ENCODE measurements at regions not wholly inside any gene's neighbourhood (a gene's known extent, or its start where the extent isn't known, plus 50 kb on each side); places are given as distances from the start of the nearest gene placed in this dataset.

DNA sequence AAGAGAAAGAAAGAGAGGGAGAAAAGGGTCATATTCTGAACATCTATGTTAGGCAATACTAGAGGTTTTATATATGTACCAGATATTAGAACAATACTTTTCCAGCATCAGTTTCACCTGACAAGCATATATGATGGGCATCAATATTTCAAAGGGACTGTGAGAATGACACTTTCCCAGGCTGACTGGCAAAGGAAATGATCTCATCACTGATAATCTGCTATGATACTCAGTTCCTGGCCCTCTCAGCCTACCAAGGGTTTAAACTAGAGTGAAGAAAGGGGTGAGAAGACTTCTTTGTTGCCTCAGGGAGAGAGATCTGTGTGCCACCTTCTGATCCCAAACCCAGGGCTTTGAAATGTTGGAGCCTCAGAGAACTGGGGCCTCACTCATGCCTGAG is 183.5 kb downstream of the TTC8 start:
- no peak overlapping the region for H3K9ac ChIP-seq
- H2AFZ ChIP-seq (ENCODE audit: low read depth) = no peak overlapping the region
- H3K36me3 ChIP-seq (ENCODE audit: insufficient read depth) = no peaks in the 10 kb centered on the region
- no peaks in the 10 kb centered on the region for H3K4me1 ChIP-seq (ENCODE audit: low read depth, poor library complexity, severe bottlenecking)
- no peak overlapping the region for H3K4me3 ChIP-seq (IDR thresholded peaks at IDR 0.05; ENCODE audit: insufficient read depth, low read depth, low read length)
- H3K27ac ChIP-seq = no peak overlapping the region
- H3K27me3 ChIP-seq (ENCODE audit: insufficient read depth, low read depth) = no peaks in the 10 kb centered on the region
- TF ChIP-seq CTCF (conservative IDR thresholded peaks at IDR 0.05; ENCODE audit: low read depth, low read length) = no peak
- no peak overlapping the region for H3K4me2 ChIP-seq
- H3K79me2 ChIP-seq (ENCODE audit: insufficient read depth, low read depth) = no peaks in the 10 kb centered on the region
- no peaks in the 10 kb centered on the region for H4K20me1 ChIP-seq (ENCODE audit: insufficient read depth)

DNA sequence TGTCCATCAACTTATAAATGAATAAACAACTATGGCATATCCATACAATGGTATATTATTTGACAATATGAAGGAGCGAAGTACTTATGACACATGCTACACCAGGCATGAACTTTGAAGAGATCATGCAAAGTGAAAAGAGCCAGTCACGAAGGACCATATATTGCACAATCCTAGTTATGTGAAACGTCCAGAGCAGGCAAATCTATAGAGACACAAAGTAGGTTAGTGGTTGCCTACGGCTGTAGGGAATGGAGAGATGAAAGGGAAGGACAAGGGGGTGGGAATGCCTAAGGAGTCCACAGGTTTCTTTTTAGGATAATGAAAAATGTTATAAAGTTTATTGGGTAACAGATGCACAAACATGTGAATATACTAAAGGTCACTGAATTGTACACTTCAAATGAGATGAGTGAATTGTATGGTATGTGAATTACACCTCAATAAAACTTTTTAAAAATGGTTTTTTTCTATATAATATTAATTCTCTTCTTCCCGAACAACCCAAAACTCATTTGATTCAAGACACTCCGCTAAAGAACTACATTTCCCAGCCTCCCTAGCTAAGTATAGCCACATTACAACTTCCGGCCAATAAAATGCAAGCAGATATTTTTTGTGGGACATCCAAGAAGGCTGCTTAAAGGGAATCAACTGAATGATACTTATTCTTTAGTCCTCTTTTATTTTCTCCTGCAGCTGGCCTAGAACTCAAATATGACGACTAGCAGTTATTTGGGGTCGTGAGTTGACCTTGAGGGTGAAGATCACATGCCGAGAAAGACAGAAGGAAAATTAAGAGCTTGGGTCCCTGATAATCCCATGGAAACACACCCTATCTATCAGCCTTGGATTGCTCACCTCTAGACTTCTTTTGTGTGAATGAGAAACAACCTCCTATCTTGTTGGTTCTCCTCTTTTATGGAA is 187.2 kb downstream of the TTC8 start:
- Histone ChIP-seq H4K20me1 (ENCODE audit: insufficient read depth) (no peaks in the 10 kb centered on the region), H3K4me1 (ENCODE audit: low read depth, poor library complexity, severe bottlenecking) (no peaks in the 10 kb centered on the region), H3K27ac (no peak overlapping the region), H3K9ac (no peak overlapping the region), H3K4me3 (IDR thresholded peaks at IDR 0.05; ENCODE audit: insufficient read depth, low read depth, low read length) (no peak overlapping the region), H3K27me3 (ENCODE audit: insufficient read depth, low read depth) (no peaks in the 10 kb centered on the region), H3K79me2 (ENCODE audit: insufficient read depth, low read depth) (no peaks in the 10 kb centered on the region), H2AFZ (ENCODE audit: low read depth) (no peak overlapping the region), H3K36me3 (ENCODE audit: insufficient read depth) (no peaks in the 10 kb centered on the region), H3K4me2 (no peak overlapping the region)
- no peak for TF ChIP-seq CTCF (conservative IDR thresholded peaks at IDR 0.05; ENCODE audit: low read depth, low read length)

DNA sequence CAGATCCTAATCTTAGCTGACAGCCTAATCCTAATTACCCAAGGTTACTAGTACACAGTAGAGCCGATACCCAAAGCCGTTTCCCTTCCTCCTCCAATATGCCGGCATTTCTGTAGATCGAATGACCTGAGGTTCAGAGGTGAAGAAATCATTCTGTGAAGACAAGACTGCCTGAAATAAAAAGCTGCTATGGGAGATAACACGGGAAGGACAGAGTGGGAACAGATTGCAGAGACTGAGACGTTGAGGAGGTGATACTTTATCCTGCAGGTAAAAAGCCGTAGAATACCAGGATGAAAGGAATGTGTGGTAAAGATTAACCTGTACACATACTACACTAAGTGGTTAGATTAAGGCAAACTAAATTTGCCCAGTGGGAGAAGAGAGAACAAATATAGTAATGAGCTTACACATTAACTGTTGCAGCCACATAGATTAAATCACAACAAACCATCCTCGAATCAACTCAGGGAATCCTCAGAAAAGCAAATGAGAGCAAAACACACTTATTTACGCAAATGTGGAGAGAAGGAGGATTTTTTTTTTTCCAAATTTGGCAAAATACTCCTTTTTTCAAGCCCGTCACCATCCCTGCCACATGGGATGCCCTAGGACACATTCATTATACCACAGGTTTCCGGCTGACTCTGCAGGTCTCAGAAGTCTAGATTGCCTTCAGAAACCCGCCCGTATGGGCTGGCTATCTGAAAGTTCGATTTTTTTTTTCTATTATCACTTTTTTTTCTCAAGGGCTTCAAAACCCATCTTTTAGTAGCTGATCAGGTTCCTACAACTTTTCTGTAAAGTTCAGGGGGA is 188.0 kb downstream of the TTC8 start:
- no peaks in the 10 kb centered on the region for H3K36me3 ChIP-seq (ENCODE audit: insufficient read depth)
- H3K4me1 ChIP-seq (ENCODE audit: low read depth, poor library complexity, severe bottlenecking) = no peaks in the 10 kb centered on the region
- no peak overlapping the region for H3K27ac ChIP-seq
- TF ChIP-seq CTCF (conservative IDR thresholded peaks at IDR 0.05; ENCODE audit: low read depth, low read length) = no peak
- H3K27me3 ChIP-seq (ENCODE audit: insufficient read depth, low read depth) = no peaks in the 10 kb centered on the region
- no peak overlapping the region for H3K4me3 ChIP-seq (IDR thresholded peaks at IDR 0.05; ENCODE audit: insufficient read depth, low read depth, low read length)
- no peak overlapping the region for H2AFZ ChIP-seq (ENCODE audit: low read depth)
- H3K4me2 ChIP-seq = no peak overlapping the region
- H4K20me1 ChIP-seq (ENCODE audit: insufficient read depth) = no peaks in the 10 kb centered on the region
- no peak overlapping the region for H3K9ac ChIP-seq
- no peaks in the 10 kb centered on the region for H3K79me2 ChIP-seq (ENCODE audit: insufficient read depth, low read depth)

GRCh38 chr14:89013098-89013504 is 188.7 kb downstream of the TTC8 start:
- H3K79me2 ChIP-seq (ENCODE audit: insufficient read depth, low read depth) = no peaks in the 10 kb centered on the region
- no peak overlapping the region for H2AFZ ChIP-seq (ENCODE audit: low read depth)
- no peak for TF ChIP-seq CTCF (conservative IDR thresholded peaks at IDR 0.05; ENCODE audit: low read depth, low read length)
- no peaks in the 10 kb centered on the region for H3K27me3 ChIP-seq (ENCODE audit: insufficient read depth, low read depth)
- H3K27ac ChIP-seq = no peak overlapping the region
- no peaks in the 10 kb centered on the region for H4K20me1 ChIP-seq (ENCODE audit: insufficient read depth)
- H3K4me2 ChIP-seq = no peak overlapping the region
- no peaks in the 10 kb centered on the region for H3K4me1 ChIP-seq (ENCODE audit: low read depth, poor library complexity, severe bottlenecking)
- H3K9ac ChIP-seq = no peak overlapping the region
- H3K4me3 ChIP-seq (IDR thresholded peaks at IDR 0.05; ENCODE audit: insufficient read depth, low read depth, low read length) = no peak overlapping the region
- no peaks in the 10 kb centered on the region for H3K36me3 ChIP-seq (ENCODE audit: insufficient read depth)
